Body of pancreas (tissue), 4 donors: ENCODE measurements at regions not wholly inside any gene's neighbourhood (a gene's known extent, or its start where the extent isn't known, plus 50 kb on each side); places are given as distances from the start of the nearest gene placed in this dataset.

Experiments used
- ATAC-seq: fragments of 150-250 bp; one replicate; pipeline ENCODE4 v1.9.1; 2016
- DNase-seq, 4 donors: peaks; one replicate each; pipeline ENCODE4 v3.0.0-alpha.2; 2019
- H3K27ac ChIP-seq, 4 donors: fragments of 200-600 bp; sonication (generic); 1 replicate in 3 of 4; 2 replicates in 1 of 4; pipeline versions ENCODE4 v1.5.1 to v1.6.1; 2016 to 2019; ENCODE audit warnings: mild to moderate bottlenecking in 1 of 4, mixed read lengths in 1 of 4, moderate library complexity in 1 of 4
- H3K27me3 ChIP-seq, 2 donors: fragments of 200-600 bp; sonication (generic); one replicate each; pipeline ENCODE4 v1.6.0; 2016; ENCODE audit warnings: mild to moderate bottlenecking in 1 of 2
- H3K36me3 ChIP-seq, 2 donors: fragments of 200-600 bp; sonication (generic); replicated peaks in 1 of 2; 2 replicates each; pipeline ENCODE4 v1.5.1; 2016; ENCODE audit warnings: low read depth in 2 of 2; ENCODE audit not compliant: insufficient read depth in 1 of 2
- H3K4me1 ChIP-seq: fragments of 200-600 bp; sonication (generic); one replicate; pipeline ENCODE4 v1.6.0; 2016
- H3K4me3 ChIP-seq, 2 donors: fragments of 200-600 bp; sonication (generic); 1 replicate in 1 of 2; 2 replicates in 1 of 2; pipeline ENCODE4 v1.5.1; 2016 to 2019
- H3K9me3 ChIP-seq, 3 donors: fragments of 200-600 bp; sonication (generic); 1 replicate in 2 of 3; 2 replicates in 1 of 3; pipeline ENCODE4 v1.5.1; 2016
- CTCF ChIP-seq, 7 experiments: fragments of 450-650 bp in 4 of 7; fragments of 200-600 bp in 3 of 7; sonication (generic) in 3 of 7; IDR thresholded peaks; one replicate each; pipeline ENCODE4 v1.5.1; 2016 to 2019; ENCODE audit warnings: antibody characterized with exemption in 7 of 7
- POLR2A ChIP-seq, 3 donors: fragments of 450-650 bp; IDR thresholded peaks; one replicate each; pipeline ENCODE4 v1.6.1; 2016; ENCODE audit warnings: antibody characterized with exemption in 3 of 3, mild to moderate bottlenecking in 2 of 3
- WGBS, 2 donors: methylation state at CpG; one replicate each; pipeline ENCODE4 v1.1.5; 2017; 5-methylcytosine and 5-hydroxymethylcytosine counted together
- intact Hi-C: fragments of 100-400 bp; cut with DNase I; formaldehyde crosslinking; loops from one replicate; pipeline ENCODE4 v1.15.1; 2023

DNA sequence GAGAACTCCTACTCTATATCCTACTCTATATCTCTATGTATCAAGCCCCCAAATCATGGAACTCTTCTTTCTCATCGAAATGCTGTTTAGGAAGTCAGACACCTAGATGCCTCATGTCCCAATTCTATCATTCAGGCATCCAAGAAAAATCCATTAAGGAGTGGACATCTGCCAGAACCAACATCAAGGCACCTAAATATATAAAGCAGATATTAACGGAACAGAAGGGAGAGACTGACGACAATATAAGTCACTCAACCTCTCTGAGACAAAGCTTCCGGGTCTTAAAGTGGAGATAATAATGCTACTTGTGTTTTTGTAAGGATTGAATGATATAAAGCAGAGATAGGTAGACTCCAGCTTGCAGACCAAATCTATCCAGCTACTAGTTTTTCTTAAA is 241.5 kb downstream of the NFATC2 start:
- ATAC-seq, result no peak
- 80 to 81% methylated on average over 4 of the region's 4 CpGs for WGBS, 2 donors

GRCh38 chr20:51300104-51300503 is 242.4 kb downstream of the NFATC2 start:
- no peaks in the 10 kb centered on the region for H3K36me3 ChIP-seq
- DNase-seq (no peak), ATAC-seq (no peak)
- no peaks in the 10 kb centered on the region for H3K9me3 ChIP-seq
- H3K4me3 ChIP-seq, result no peak overlapping the region
- no peaks in the 10 kb centered on the region for H3K27me3 ChIP-seq
- no peak overlapping the region for H3K27ac ChIP-seq
- H3K4me1 ChIP-seq, result no peaks in the 10 kb centered on the region
- WGBS, 2 donors, result 31 to 64% methylated on average over 2 of the region's 2 CpGs
- intact Hi-C loops, result no loop called here
- TF ChIP-seq POLR2A (IDR thresholded peaks at IDR 0.05) (no peak), CTCF (IDR thresholded peaks at IDR 0.05) (no peak)

More for the DNA sequence above, 241.5 kb downstream of the NFATC2 start:
- Histone ChIP-seq H3K27ac (no peak overlapping the region), H3K36me3 (no peaks in the 10 kb centered on the region), H3K4me3 (no peak overlapping the region), H3K4me1 (no peaks in the 10 kb centered on the region), H3K9me3 (no peaks in the 10 kb centered on the region), H3K27me3 (no peaks in the 10 kb centered on the region)
- DNase-seq, result no peak
- no peak for TF ChIP-seq CTCF (IDR thresholded peaks at IDR 0.05)
- TF ChIP-seq POLR2A (IDR thresholded peaks at IDR 0.05), result no peak
- intact Hi-C loops, result no loop called here

- Histone ChIP-seq H3K36me3 (no peaks in the 10 kb centered on the region), H3K27me3 (no peaks in the 10 kb centered on the region), H3K4me1 (no peaks in the 10 kb centered on the region), H3K9me3 (no peaks in the 10 kb centered on the region), H3K4me3 (no peak overlapping the region), H3K27ac (no peak overlapping the region)
- no peak for TF ChIP-seq CTCF (IDR thresholded peaks at IDR 0.05)
- no peak for TF ChIP-seq POLR2A (IDR thresholded peaks at IDR 0.05)
- no peak for DNase-seq
- 86 to 93% methylated on average over 1 of the region's 1 CpG for WGBS, 2 donors
- intact Hi-C loops, result no loop called here
- no peak for ATAC-seq
Observed at GRCh38 chr20:51299413-51299812, 243.1 kb downstream of the NFATC2 start.

- H3K27ac ChIP-seq, result no peak overlapping the region
- no peaks in the 10 kb centered on the region for H3K27me3 ChIP-seq
- no peak for ATAC-seq
- TF ChIP-seq CTCF (IDR thresholded peaks at IDR 0.05) (no peak), POLR2A (IDR thresholded peaks at IDR 0.05) (no peak)
- no peaks in the 10 kb centered on the region for H3K9me3 ChIP-seq
- no peaks in the 10 kb centered on the region for H3K4me1 ChIP-seq
- WGBS, 2 donors, result 59 to 61% methylated on average over 9 of the region's 9 CpGs
- H3K36me3 ChIP-seq, result no peaks in the 10 kb centered on the region
- DNase-seq, result no peak
- no peak overlapping the region for H3K4me3 ChIP-seq
- intact Hi-C loops, result no loop called here
Observed at GRCh38 chr20:51298141-51298749, 244.3 kb downstream of the NFATC2 start.
